ENCODE measurements at regions not wholly inside any gene's neighbourhood (a gene's known extent, or its start where the extent isn't known, plus 50 kb on each side); places are given as distances from the start of the nearest gene placed in this dataset.

DNA sequence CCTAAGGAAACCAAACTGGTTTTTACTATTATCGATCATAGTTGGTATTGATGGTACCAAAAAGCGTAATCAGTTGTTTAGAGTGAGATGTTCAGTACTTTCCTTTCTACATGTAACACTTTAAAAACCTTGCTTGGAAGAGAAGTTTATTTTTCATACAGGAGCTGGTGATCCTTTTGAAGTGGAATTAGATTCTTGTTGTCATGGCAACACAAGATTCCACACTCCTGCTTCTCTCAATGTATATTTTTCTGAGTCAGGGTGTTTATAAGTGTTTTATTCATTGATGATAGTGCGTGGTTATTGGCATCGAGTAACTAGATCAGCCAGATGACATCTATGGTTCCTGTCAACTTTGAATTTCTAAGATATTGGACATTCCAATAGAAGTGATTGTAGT lies 181.1 kb upstream of the CHD1 start:
- Mint-ChIP-seq H3K4me3 (ENCODE audit: unreplicated experiment) (no peak overlapping the region), H3K36me3 (ENCODE audit: insufficient read depth, unreplicated experiment) (no peaks in the 10 kb centered on the region), H3K27ac (ENCODE audit: unreplicated experiment) (no peak overlapping the region), H3K4me1 (ENCODE audit: low read depth, unreplicated experiment) (no peaks in the 10 kb centered on the region), H3K27me3 (ENCODE audit: insufficient read depth, unreplicated experiment) (no peaks in the 10 kb centered on the region), H3K9me3 (ENCODE audit: unreplicated experiment) (no peaks in the 10 kb centered on the region)
- CTCF ChIA-PET = no interaction called here
- H3K4me3 ChIP-seq (ENCODE audit: low read depth, low read length) = no peak overlapping the region
- no peak for DNase-seq
- intact Hi-C loops (cut with micrococcal nuclease; ENCODE audit: unreplicated experiment) = loop anchor here (10.0 kb wide), 1 partner anchor 125 kb away; no protein-coding TSS in a partner anchor
- no peaks in the 10 kb centered on the region for H3K36me3 ChIP-seq (ENCODE audit: control insufficient read depth, insufficient read depth, low read length)
- TF ChIP-seq, protein P1, sequence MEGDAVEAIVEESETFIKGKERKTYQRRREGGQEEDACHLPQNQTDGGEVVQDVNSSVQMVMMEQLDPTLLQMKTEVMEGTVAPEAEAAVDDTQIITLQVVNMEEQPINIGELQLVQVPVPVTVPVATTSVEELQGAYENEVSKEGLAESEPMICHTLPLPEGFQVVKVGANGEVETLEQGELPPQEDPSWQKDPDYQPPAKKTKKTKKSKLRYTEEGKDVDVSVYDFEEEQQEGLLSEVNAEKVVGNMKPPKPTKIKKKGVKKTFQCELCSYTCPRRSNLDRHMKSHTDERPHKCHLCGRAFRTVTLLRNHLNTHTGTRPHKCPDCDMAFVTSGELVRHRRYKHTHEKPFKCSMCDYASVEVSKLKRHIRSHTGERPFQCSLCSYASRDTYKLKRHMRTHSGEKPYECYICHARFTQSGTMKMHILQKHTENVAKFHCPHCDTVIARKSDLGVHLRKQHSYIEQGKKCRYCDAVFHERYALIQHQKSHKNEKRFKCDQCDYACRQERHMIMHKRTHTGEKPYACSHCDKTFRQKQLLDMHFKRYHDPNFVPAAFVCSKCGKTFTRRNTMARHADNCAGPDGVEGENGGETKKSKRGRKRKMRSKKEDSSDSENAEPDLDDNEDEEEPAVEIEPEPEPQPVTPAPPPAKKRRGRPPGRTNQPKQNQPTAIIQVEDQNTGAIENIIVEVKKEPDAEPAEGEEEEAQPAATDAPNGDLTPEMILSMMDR (IDR thresholded peaks at IDR 0.05; ENCODE audit: insufficient read depth in 1 of 2, low read depth in 1 of 2, low read length in 1 of 2, severe bottlenecking in 1 of 2, unreplicated experiment in 1 of 2) = no peak
- no peaks in the 10 kb centered on the region for H3K9me3 ChIP-seq
- no peaks in the 10 kb centered on the region for H3K4me1 ChIP-seq
- no TSS peak for BruUV-seq (replicated peaks)
- no peaks in the 10 kb centered on the region for H3K27me3 ChIP-seq (replicated peaks; ENCODE audit: control insufficient read depth, insufficient read depth, low read length)
- POLR2A ChIA-PET = no interaction called here

DNA sequence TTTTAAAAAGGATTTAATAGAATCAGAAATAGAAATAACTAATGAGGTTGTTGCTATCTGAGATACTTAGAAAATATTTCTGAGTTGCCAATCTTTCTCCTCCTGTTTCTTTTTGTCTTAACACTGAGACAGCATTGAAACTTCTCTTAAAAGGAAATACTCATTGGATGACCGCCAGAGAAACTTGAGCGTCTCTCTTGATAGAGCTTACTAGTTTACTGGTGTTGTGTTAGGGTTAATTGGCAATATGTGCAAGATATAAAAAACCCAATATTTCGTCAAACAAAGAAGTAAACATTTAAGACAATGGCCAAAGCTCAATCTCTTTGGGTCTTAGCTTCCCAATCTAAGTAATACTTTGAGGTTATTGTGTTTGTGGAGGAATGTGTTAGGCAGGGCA lies 176.4 kb upstream of the CHD1 start:
- POLR2A ChIA-PET = interaction anchor here (0.6 kb wide), 1 partner anchor 222 kb away, joined by 3 read pairs; no protein-coding TSS in a partner anchor
- Mint-ChIP-seq H3K36me3 (ENCODE audit: insufficient read depth, unreplicated experiment) (no peaks in the 10 kb centered on the region), H3K4me3 (ENCODE audit: unreplicated experiment) (no peak overlapping the region), H3K4me1 (ENCODE audit: low read depth, unreplicated experiment) (no peaks in the 10 kb centered on the region), H3K9me3 (ENCODE audit: unreplicated experiment) (no peaks in the 10 kb centered on the region), H3K27me3 (ENCODE audit: insufficient read depth, unreplicated experiment) (peaks cover 6% of the 10 kb centered on the region), H3K27ac (ENCODE audit: unreplicated experiment) (no peak overlapping the region)
- Histone ChIP-seq H3K36me3 (ENCODE audit: control insufficient read depth, insufficient read depth, low read length) (no peaks in the 10 kb centered on the region), H3K4me3 (ENCODE audit: low read depth, low read length) (no peak overlapping the region), H3K4me1 (no peaks in the 10 kb centered on the region), H3K27me3 (replicated peaks; ENCODE audit: control insufficient read depth, insufficient read depth, low read length) (no peaks in the 10 kb centered on the region), H3K9me3 (no peaks in the 10 kb centered on the region)
- TF ChIP-seq, protein P1 (IDR thresholded peaks at IDR 0.05; ENCODE audit: insufficient read depth in 1 of 2, low read depth in 1 of 2, low read length in 1 of 2, severe bottlenecking in 1 of 2, unreplicated experiment in 1 of 2) = no peak
- no peak for DNase-seq
- no TSS peak for BruUV-seq (replicated peaks)
- intact Hi-C loops (cut with micrococcal nuclease; ENCODE audit: unreplicated experiment) = loop anchor here (10.0 kb wide), 1 partner anchor 130 kb away; no protein-coding TSS in a partner anchor
- CTCF ChIA-PET = interaction anchor here (0.6 to 1.0 kb wide), 13 partner anchors 33 to 1325 kb away, joined by 3 to 11 read pairs (median 5); no protein-coding TSS in a partner anchor

DNA sequence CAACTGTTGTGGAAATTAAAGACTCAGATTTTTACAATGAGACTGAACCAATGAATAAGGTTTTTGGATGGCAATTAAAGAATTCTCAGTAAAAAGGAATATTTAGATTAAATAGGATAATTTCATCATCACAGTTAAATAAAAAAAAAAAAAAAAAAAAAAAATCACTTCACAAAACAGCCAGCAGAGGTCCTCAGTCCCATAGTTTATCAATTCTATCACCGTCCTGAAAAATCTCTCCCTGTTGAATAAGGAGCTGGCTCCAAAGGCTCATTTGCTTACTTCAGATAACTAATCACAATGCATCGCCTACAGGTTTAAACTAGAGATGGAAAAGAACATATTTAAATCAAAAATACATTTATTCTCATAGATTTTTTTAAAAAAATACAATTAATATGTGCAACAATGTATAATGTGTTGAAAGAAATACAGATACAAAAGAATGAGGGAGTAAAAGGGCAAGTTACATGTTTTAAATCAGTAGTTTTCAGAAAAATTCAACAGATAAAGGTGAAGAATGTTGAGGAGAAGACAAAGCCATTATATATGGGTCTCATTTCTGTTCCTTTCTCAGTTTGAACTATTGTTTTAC lies 175.8 kb upstream of the CHD1 start:
- CTCF ChIA-PET = interaction anchor here (0.6 to 1.0 kb wide), 14 partner anchors 33 to 1325 kb away, joined by 3 to 11 read pairs (median 4); no protein-coding TSS in a partner anchor
- intact Hi-C loops (cut with micrococcal nuclease; ENCODE audit: unreplicated experiment) = loop anchor here (1.0 to 10.0 kb wide), 2 partner anchors 130 to 216 kb away; no protein-coding TSS in a partner anchor
- Mint-ChIP-seq H3K4me3 (ENCODE audit: unreplicated experiment) (no peak overlapping the region), H3K27ac (ENCODE audit: unreplicated experiment) (no peak overlapping the region), H3K36me3 (ENCODE audit: insufficient read depth, unreplicated experiment) (no peaks in the 10 kb centered on the region), H3K9me3 (ENCODE audit: unreplicated experiment) (no peaks in the 10 kb centered on the region), H3K4me1 (ENCODE audit: low read depth, unreplicated experiment) (no peaks in the 10 kb centered on the region), H3K27me3 (ENCODE audit: insufficient read depth, unreplicated experiment) (peaks cover 6% of the 10 kb centered on the region)
- TF ChIP-seq, protein P1 (IDR thresholded peaks at IDR 0.05; ENCODE audit: insufficient read depth in 1 of 2, low read depth in 1 of 2, low read length in 1 of 2, severe bottlenecking in 1 of 2, unreplicated experiment in 1 of 2) = peak; percentile 60 to 71
- peak in 1 of 2 experiments; percentile 25 for DNase-seq
- no TSS peak for BruUV-seq (replicated peaks)
- POLR2A ChIA-PET = interaction anchor here (0.6 kb wide), 1 partner anchor 222 kb away, joined by 3 read pairs; no protein-coding TSS in a partner anchor
- H3K36me3 ChIP-seq (ENCODE audit: control insufficient read depth, insufficient read depth, low read length) = no peaks in the 10 kb centered on the region
- H3K27me3 ChIP-seq (replicated peaks; ENCODE audit: control insufficient read depth, insufficient read depth, low read length) = no peaks in the 10 kb centered on the region
- no peaks in the 10 kb centered on the region for H3K4me1 ChIP-seq
- H3K4me3 ChIP-seq (ENCODE audit: low read depth, low read length) = no peak overlapping the region
- H3K9me3 ChIP-seq = no peaks in the 10 kb centered on the region
